Astrocyte of the cerebellum (primary cell): ENCODE measurements at regions not wholly inside any gene's neighbourhood (a gene's known extent, or its start where the extent isn't known, plus 50 kb on each side); places are given as distances from the start of the nearest gene placed in this dataset.

Experiments used
- DNase-seq: peaks from one replicate; pipeline ENCODE4 v3.0.0-alpha.2; 2011; ENCODE audit warnings: low read depth
- H3K4me3 ChIP-seq: 2 replicates; pipeline ENCODE4 v1.5.1; 2011; ENCODE audit warnings: mild to moderate bottlenecking, low read depth, low read length, moderate library complexity
- CTCF ChIP-seq: IDR thresholded peaks from 2 replicates; pipeline ENCODE4 v1.5.1; 2012; ENCODE audit warnings: low read length, low read depth, moderate library complexity, mild to moderate bottlenecking; ENCODE audit errors: missing control alignments
- in situ Hi-C: cut with HindIII; loops from 2 replicates; pipeline ENCODE4 v1.10.0; 2017; ENCODE audit warnings: low sequenced_read_pairs

- in situ Hi-C loops: no loop called here
- TF ChIP-seq CTCF: no peak
- H3K4me3 ChIP-seq: no peak overlapping the region
- DNase-seq: no peak
These were observed 421.5 kb upstream of the CDH10 start for GRCh38 chr5:25066239-25066638.

DNA sequence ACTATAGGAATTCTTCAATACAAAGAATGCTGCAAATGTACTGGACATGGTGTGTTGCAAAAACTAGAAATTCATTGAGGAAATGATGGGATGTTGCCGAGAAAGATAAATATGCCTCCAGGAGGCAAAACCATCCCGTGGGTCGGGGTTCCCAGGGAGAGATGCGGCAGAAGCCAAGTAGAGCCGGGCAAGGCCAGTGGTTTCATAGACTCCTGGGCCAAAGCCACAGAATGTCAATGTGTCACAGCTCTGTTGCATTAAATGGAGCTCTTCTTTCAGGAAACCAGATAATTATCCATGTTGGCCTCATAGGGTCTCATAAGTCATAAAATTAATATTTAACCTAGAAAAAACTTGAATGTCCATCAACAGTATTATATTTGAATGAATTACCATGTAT is 419.5 kb upstream of the CDH10 start:
- DNase-seq: no peak
- H3K4me3 ChIP-seq: no peak overlapping the region
- in situ Hi-C loops: no loop called here
- no peak for TF ChIP-seq CTCF

DNA sequence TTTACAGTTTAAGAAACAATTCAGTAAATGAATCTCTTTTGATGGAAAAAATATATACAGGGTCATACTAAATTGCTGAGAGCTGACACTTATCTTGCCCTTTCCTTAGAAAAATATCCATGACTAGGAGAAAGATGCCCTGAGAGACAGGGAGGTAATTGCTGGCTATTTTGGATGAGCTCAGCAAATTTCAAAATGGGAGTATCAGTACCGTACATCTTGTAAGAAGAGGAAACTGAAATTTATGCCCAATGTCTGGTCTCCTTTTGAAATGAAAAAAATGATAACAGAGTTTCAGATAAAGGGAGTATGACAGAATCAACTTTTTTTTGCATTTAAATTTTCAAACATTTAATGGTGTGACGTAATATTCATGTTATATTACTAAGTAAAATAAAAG is 415.8 kb upstream of the CDH10 start:
- in situ Hi-C loops: no loop called here
- no peak for DNase-seq
- no peak overlapping the region for H3K4me3 ChIP-seq
- TF ChIP-seq CTCF: no peak

DNA sequence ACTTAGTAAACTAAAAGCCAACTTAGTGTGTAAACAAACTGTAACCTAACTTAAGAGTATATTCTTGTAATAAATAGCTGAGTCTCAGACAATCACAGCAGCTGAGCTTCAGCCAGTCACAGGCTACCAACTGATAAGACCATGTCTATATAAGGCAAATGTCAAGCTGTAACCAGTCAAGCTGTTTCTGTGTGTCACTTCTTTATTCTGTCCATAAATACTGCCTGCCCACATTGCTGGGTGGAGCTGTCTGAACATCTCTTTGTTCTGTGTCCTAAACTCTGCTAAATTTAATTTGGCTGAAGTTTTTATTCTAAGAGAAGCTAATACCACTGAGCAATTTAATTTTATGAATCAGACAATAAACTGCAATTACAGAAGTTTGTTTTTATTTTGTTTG is 412.1 kb upstream of the CDH10 start:
- in situ Hi-C loops: no loop called here
- no peak for DNase-seq
- H3K4me3 ChIP-seq: no peak overlapping the region
- TF ChIP-seq CTCF: no peak

DNA sequence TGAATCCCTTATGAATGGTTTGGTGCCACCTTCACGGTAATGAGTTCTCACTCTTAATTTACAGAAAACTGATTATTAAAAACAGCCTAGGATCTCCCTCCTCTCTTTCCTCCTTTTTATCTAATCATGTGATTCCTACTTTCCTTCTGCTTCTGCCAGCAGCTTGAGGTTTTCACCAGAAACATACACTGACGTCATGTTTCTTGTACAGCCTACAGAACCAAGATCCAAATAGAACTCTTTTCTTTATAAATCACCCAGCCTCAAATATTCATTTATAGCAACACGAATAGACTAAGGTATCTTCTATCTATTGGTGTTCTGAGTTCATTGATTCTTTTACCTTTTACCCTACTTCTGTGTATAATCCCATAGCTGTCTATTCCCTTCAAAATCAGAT is 388.9 kb upstream of the CDH10 start:
- no peak overlapping the region for H3K4me3 ChIP-seq
- no peak for TF ChIP-seq CTCF
- in situ Hi-C loops: no loop called here
- DNase-seq: no peak

- in situ Hi-C loops: no loop called here
- no peak for DNase-seq
- no peak for TF ChIP-seq CTCF
- H3K4me3 ChIP-seq: no peak overlapping the region
These were observed 384.2 kb upstream of the CDH10 start for GRCh38 chr5:25029004-25029403.

GRCh38 chr5:25027526-25027925 is 382.7 kb upstream of the CDH10 start:
- H3K4me3 ChIP-seq: no peak overlapping the region
- no peak for DNase-seq
- TF ChIP-seq CTCF: no peak
- in situ Hi-C loops: no loop called here
